Kidney (tissue), 13 donors: ENCODE measurements at regions not wholly inside any gene's neighbourhood (a gene's known extent, or its start where the extent isn't known, plus 50 kb on each side); places are given as distances from the start of the nearest gene placed in this dataset.

Source experiments
- DNase-seq, 5 donors: peaks; one replicate each; pipeline ENCODE4 v3.0.0-alpha.2; 2013 to 2020
- FAIRE-seq: peaks from 2 replicates; lab custom pipeline; 2012; peaks lifted over from hg19 to GRCh38; lab: Jason Lieb, UNC
- H3K27ac ChIP-seq, 2 donors: one replicate each; pipeline ENCODE4 v1.7.0; 2013; ENCODE audit warnings: low read depth in 2 of 2, low read length in 2 of 2, inconsistent platforms in 1 of 2
- H3K27me3 ChIP-seq: one replicate; pipeline ENCODE4 v1.7.1; 2013; ENCODE audit warnings: low read length, inconsistent platforms; ENCODE audit not compliant: control insufficient read depth, insufficient read depth
- H3K36me3 ChIP-seq, 3 donors: one replicate each; pipeline versions ENCODE4 v1.7.0 to v1.7.1; 2013; ENCODE audit warnings: low read length in 3 of 3, control low read depth in 1 of 3, inconsistent platforms in 1 of 3; ENCODE audit not compliant: insufficient read depth in 3 of 3, control insufficient read depth in 2 of 3
- H3K4me1 ChIP-seq, 3 donors: one replicate each; pipeline versions ENCODE4 v1.7.0 to v1.7.1; 2013; ENCODE audit warnings: low read length in 3 of 3, inconsistent platforms in 1 of 3, low read depth in 1 of 3; ENCODE audit not compliant: control insufficient read depth in 2 of 3, insufficient read depth in 2 of 3
- H3K4me3 ChIP-seq, 3 donors: one replicate each; pipeline versions ENCODE4 v1.7.0 to v1.8.1; 2013; ENCODE audit warnings: low read length in 3 of 3, control low read depth in 1 of 3, inconsistent platforms in 1 of 3
- H3K9ac ChIP-seq, 3 donors: one replicate each; pipeline versions ENCODE4 v1.7.0 to v1.7.1; 2013; ENCODE audit warnings: low read length in 3 of 3, control low read depth in 1 of 3, inconsistent platforms in 1 of 3
- H3K9me3 ChIP-seq, 3 donors: one replicate each; pipeline versions ENCODE4 v1.7.0 to v1.7.1; 2013; ENCODE audit warnings: low read length in 3 of 3, control low read depth in 1 of 3, inconsistent platforms in 1 of 3; ENCODE audit not compliant: control insufficient read depth in 2 of 3, insufficient read depth in 1 of 3
- CTCF ChIP-seq: IDR thresholded peaks from 3 replicates; pipeline ENCODE4 v1.5.1; 2012; ENCODE audit warnings: mild to moderate bottlenecking, moderate library complexity, borderline replicate concordance; ENCODE audit not compliant: insufficient read depth; ENCODE audit errors: extremely low read depth
- intact Hi-C: fragments of 100-400 bp; cut with DNase I; formaldehyde crosslinking; loops from one replicate; pipeline ENCODE4 v1.11.1; 2022
- donor health status: control.
- donor health status: control.
- donor health status: control.
- donor health status: control.
- donor health status: control.
- donor health status: DM: yes; HTN: yes; CAD: no.
- donor health status: Normal renal cell carcinoma (clear cell type).

- no peak for DNase-seq
- H3K9me3 ChIP-seq, result no peaks in the 10 kb centered on the region
- no peaks in the 10 kb centered on the region for H3K36me3 ChIP-seq
- intact Hi-C loops, result no loop called here
- no peaks in the 10 kb centered on the region for H3K4me1 ChIP-seq
- no peak for TF ChIP-seq CTCF
- H3K27ac ChIP-seq, result no peak overlapping the region
- H3K4me3 ChIP-seq, result no peak overlapping the region
- no peak for FAIRE-seq
- no peak overlapping the region for H3K9ac ChIP-seq
- H3K27me3 ChIP-seq, result no peaks in the 10 kb centered on the region
Observed at GRCh38 chr12:58184212-58184611, 242.8 kb downstream of the ATP23 start.

GRCh38 chr12:58186401-58186800 is 245.0 kb downstream of the ATP23 start:
- H3K36me3 ChIP-seq, result no peaks in the 10 kb centered on the region
- FAIRE-seq, result no peak
- no peaks in the 10 kb centered on the region for H3K4me1 ChIP-seq
- H3K9me3 ChIP-seq, result no peaks in the 10 kb centered on the region
- intact Hi-C loops, result no loop called here
- peak in 3 of 5 donors; percentile 14 to 63 (median 51) for DNase-seq
- H3K4me3 ChIP-seq, result no peak overlapping the region
- TF ChIP-seq CTCF, result no peak
- no peak overlapping the region for H3K9ac ChIP-seq
- no peak overlapping the region for H3K27ac ChIP-seq
- H3K27me3 ChIP-seq, result no peaks in the 10 kb centered on the region

- Histone ChIP-seq H3K27me3 (no peaks in the 10 kb centered on the region), H3K36me3 (no peaks in the 10 kb centered on the region), H3K4me3 (no peak overlapping the region), H3K4me1 (no peaks in the 10 kb centered on the region), H3K9ac (no peak overlapping the region), H3K27ac (no peak overlapping the region), H3K9me3 (no peaks in the 10 kb centered on the region)
- no peak for TF ChIP-seq CTCF
- FAIRE-seq (no peak), DNase-seq (no peak)
- intact Hi-C loops, result no loop called here
Observed at GRCh38 chr12:58186914-58187313, 245.5 kb downstream of the ATP23 start.

- DNase-seq, result no peak
- intact Hi-C loops, result no loop called here
Observed at GRCh38 chr12:58189030-58189429, 247.7 kb downstream of the ATP23 start.

More at GRCh38 chr12:58189030-58189429, 247.7 kb downstream of the ATP23 start:
- no peaks in the 10 kb centered on the region for H3K36me3 ChIP-seq
- TF ChIP-seq CTCF, result no peak
- H3K9me3 ChIP-seq, result no peaks in the 10 kb centered on the region
- FAIRE-seq, result no peak
- no peak overlapping the region for H3K9ac ChIP-seq
- no peaks in the 10 kb centered on the region for H3K27me3 ChIP-seq
- no peak overlapping the region for H3K4me3 ChIP-seq
- H3K27ac ChIP-seq, result no peak overlapping the region
- no peaks in the 10 kb centered on the region for H3K4me1 ChIP-seq
